PFSK-1 (cell line): ENCODE measurements at regions not wholly inside any gene's neighbourhood (a gene's known extent, or its start where the extent isn't known, plus 50 kb on each side); places are given as distances from the start of the nearest gene placed in this dataset.

Experiments used
- POLR2AphosphoS5 ChIP-seq: IDR thresholded peaks from 2 replicates; pipeline ENCODE4 v1.6.1; 2012; ENCODE audit warnings: low read depth, mild to moderate bottlenecking, control low read depth, low read length, moderate library complexity
- SIN3A ChIP-seq: IDR thresholded peaks from 2 replicates; pipeline ENCODE4 v1.6.1; 2012; ENCODE audit warnings: mild to moderate bottlenecking, low read length, moderate library complexity, borderline replicate concordance; ENCODE audit not compliant: insufficient read depth
- TF ChIP-seq, protein P1 (sequence below), 2 experiments: IDR thresholded peaks; 2 replicates each; pipeline versions ENCODE4 v1.6.1 to v1.8.0; 2011 to 2012; ENCODE audit warnings: low read depth in 2 of 2, low read length in 2 of 2, control low read depth in 1 of 2, inconsistent platforms in 1 of 2, mild to moderate bottlenecking in 1 of 2, moderate library complexity in 1 of 2; ENCODE audit not compliant: insufficient read depth in 1 of 2

GRCh38 chr13:53241891-53242348 is 213.3 kb downstream of the OLFM4 start:
- TF ChIP-seq POLR2AphosphoS5 (no peak), SIN3A (no peak)
- TF ChIP-seq, protein P1, sequence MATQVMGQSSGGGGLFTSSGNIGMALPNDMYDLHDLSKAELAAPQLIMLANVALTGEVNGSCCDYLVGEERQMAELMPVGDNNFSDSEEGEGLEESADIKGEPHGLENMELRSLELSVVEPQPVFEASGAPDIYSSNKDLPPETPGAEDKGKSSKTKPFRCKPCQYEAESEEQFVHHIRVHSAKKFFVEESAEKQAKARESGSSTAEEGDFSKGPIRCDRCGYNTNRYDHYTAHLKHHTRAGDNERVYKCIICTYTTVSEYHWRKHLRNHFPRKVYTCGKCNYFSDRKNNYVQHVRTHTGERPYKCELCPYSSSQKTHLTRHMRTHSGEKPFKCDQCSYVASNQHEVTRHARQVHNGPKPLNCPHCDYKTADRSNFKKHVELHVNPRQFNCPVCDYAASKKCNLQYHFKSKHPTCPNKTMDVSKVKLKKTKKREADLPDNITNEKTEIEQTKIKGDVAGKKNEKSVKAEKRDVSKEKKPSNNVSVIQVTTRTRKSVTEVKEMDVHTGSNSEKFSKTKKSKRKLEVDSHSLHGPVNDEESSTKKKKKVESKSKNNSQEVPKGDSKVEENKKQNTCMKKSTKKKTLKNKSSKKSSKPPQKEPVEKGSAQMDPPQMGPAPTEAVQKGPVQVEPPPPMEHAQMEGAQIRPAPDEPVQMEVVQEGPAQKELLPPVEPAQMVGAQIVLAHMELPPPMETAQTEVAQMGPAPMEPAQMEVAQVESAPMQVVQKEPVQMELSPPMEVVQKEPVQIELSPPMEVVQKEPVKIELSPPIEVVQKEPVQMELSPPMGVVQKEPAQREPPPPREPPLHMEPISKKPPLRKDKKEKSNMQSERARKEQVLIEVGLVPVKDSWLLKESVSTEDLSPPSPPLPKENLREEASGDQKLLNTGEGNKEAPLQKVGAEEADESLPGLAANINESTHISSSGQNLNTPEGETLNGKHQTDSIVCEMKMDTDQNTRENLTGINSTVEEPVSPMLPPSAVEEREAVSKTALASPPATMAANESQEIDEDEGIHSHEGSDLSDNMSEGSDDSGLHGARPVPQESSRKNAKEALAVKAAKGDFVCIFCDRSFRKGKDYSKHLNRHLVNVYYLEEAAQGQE (IDR thresholded peaks at IDR 0.05; ENCODE audit: insufficient read depth in 1 of 2, low read depth in 2 of 2, low read length in 2 of 2): no peak
